Fibroblast of the aortic adventitia (primary cell): ENCODE measurements at regions not wholly inside any gene's neighbourhood (a gene's known extent, or its start where the extent isn't known, plus 50 kb on each side); places are given as distances from the start of the nearest gene placed in this dataset.

ENCODE experiments used
- DNase-seq: peaks from one replicate; pipeline ENCODE4 v3.0.0-alpha.2; 2010; ENCODE audit warnings: low read depth
- H3K4me3 ChIP-seq: 2 replicates; pipeline ENCODE4 v1.5.1; 2011; ENCODE audit warnings: low read depth, mild to moderate bottlenecking, control low read depth, low read length, moderate library complexity
- CTCF ChIP-seq: IDR thresholded peaks from 2 replicates; pipeline ENCODE4 v1.5.1; 2011; ENCODE audit warnings: mild to moderate bottlenecking, low read length, control low read depth, inconsistent platforms; ENCODE audit not compliant: insufficient read depth

- no peak for TF ChIP-seq CTCF
- no peak for DNase-seq
Observed at GRCh38 chr1:228867951-228868730, 132.9 kb downstream of the RHOU start.

GRCh38 chr1:228868731-228869024 is 133.4 kb downstream of the RHOU start:
- TF ChIP-seq CTCF = no peak
- no peak overlapping the region for H3K4me3 ChIP-seq
- DNase-seq = no peak

More at GRCh38 chr1:228867951-228868730, 132.9 kb downstream of the RHOU start:
- no peak overlapping the region for H3K4me3 ChIP-seq

- H3K4me3 ChIP-seq = no peak overlapping the region
- no peak for DNase-seq
- TF ChIP-seq CTCF = no peak
Observed at GRCh38 chr1:228869312-228869824, 134.1 kb downstream of the RHOU start.

GRCh38 chr1:228870041-228870713 is 134.9 kb downstream of the RHOU start:
- no peak overlapping the region for H3K4me3 ChIP-seq
- no peak for TF ChIP-seq CTCF
- no peak for DNase-seq

GRCh38 chr1:228871314-228872061 is 136.2 kb downstream of the RHOU start:
- DNase-seq = no peak
- no peak for TF ChIP-seq CTCF
- no peak overlapping the region for H3K4me3 ChIP-seq

GRCh38 chr1:228872080-228872479 is 136.8 kb downstream of the RHOU start:
- no peak overlapping the region for H3K4me3 ChIP-seq
- DNase-seq = no peak
- TF ChIP-seq CTCF = no peak
